ENCODE measurements at regions not wholly inside any gene's neighbourhood (a gene's known extent, or its start where the extent isn't known, plus 50 kb on each side); places are given as distances from the start of the nearest gene placed in this dataset.
A peak's percentile ranks its signal among the peaks of the same experiment; 100 is the strongest.
"Not testable (repeated sequence)": the region's sequence is repeated elsewhere in the genome, so short reads cannot be mapped to it uniquely, and the experiment has no call there.

- no peak for DNase-seq (ENCODE audit: insufficient read length, low spot score)
- FAIRE-seq: no peak
- TF ChIP-seq POU2F2 (IDR thresholded peaks at IDR 0.05; ENCODE audit: low read depth, low read length) (no peak), TAF1 (IDR thresholded peaks at IDR 0.05; ENCODE audit: low read depth, low read length) (no peak), PAX5 (IDR thresholded peaks at IDR 0.05; ENCODE audit: insufficient read depth, low read length, severe bottlenecking) (no peak)
Measured at GRCh38 chrX:40880712-40881111, 145.4 kb upstream of the MED14 start.

DNA sequence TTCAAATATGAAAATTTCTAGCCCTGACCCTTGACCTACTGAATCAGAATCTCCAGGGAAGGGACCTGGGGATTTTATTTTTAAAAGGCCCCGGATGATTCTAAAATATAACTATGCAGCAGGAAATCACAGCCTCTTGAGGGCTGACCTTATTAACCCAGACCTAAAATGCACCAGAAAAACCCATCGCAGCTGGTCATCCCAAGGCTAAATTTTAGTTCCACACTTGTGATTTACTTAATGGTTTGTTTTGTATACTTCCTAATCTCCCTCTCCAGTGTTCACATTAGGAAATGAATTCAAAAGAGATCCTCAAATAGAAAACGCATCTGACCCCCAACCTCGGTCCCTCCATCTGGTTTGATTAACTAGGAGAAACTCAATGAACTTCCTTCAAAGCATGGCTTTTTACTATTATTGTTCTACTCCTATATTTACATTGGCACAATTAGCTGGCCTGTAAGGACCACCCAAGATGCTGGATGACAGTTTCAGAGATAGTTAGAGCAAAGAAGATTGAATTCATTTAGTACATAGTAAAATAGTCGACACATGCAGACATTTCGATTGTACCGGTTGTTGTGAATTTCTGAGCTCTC is 147.8 kb upstream of the MED14 start:
- DNase-seq (ENCODE audit: insufficient read length, low spot score) (no peak), FAIRE-seq (no peak)
- TF ChIP-seq PAX5 (IDR thresholded peaks at IDR 0.05; ENCODE audit: insufficient read depth, low read length, severe bottlenecking): no peak

DNA sequence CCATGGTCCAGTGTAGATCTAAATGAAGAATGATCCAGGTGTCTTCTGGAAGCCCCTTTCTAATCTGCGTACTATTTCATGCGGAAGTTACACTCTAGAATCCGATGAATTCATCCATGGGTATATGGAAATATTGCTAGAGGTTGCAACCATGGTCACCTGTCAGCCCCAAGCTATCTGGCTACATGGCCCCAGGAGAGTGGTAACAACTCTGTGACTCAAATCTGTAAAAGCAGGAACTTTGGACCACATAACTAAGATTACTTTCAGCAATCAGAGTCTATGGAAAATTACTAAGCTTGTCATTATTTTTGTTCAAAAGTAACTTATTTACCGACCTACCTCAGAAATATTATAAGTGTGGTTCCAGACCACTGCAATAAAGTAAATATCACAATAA is 150.6 kb upstream of the MED14 start:
- FAIRE-seq: no peak
- TF ChIP-seq POU2F2 (IDR thresholded peaks at IDR 0.05; ENCODE audit: low read depth, low read length) (no peak), SPI1 (IDR thresholded peaks at IDR 0.05; ENCODE audit: low read depth, low read length) (no peak), PAX5 (IDR thresholded peaks at IDR 0.05; ENCODE audit: insufficient read depth, low read length, severe bottlenecking) (no peak), TAF1 (IDR thresholded peaks at IDR 0.05; ENCODE audit: low read depth, low read length) (no peak), POLR2A (IDR thresholded peaks at IDR 0.05; ENCODE audit: low read depth, low read length) (no peak), POLR2AphosphoS5 (IDR thresholded peaks at IDR 0.05; ENCODE audit: low read depth, low read length) (no peak)
- no peak for DNase-seq (ENCODE audit: insufficient read length, low spot score)

DNA sequence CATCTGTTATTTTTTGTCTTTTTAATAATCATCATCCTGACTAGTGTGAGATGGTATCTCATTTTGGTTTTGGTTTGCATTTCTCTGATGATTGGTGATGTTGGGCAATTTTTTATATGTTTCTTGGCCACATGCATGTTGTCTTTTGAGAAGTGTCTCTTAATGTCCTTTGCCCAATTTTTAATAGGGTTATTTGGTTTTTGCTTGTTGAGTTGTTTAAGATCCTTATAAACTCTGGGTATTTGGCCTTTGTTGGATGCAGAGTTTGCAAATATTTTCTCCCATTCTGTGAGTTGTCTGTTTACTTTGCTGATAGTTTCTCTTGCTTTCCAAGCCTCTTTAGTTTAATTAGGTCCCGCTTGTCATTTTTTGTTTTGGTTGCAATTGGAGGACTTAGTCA is 152.1 kb upstream of the MED14 start:
- DNase-seq (ENCODE audit: insufficient read length, low spot score) (no peak), FAIRE-seq (no peak)
- TF ChIP-seq TAF1 (IDR thresholded peaks at IDR 0.05; ENCODE audit: low read depth, low read length) (no peak), POU2F2 (IDR thresholded peaks at IDR 0.05; ENCODE audit: low read depth, low read length) (no peak), POLR2AphosphoS5 (IDR thresholded peaks at IDR 0.05; ENCODE audit: low read depth, low read length) (no peak), SPI1 (IDR thresholded peaks at IDR 0.05; ENCODE audit: low read depth, low read length) (no peak), POLR2A (IDR thresholded peaks at IDR 0.05; ENCODE audit: low read depth, low read length) (no peak), PAX5 (IDR thresholded peaks at IDR 0.05; ENCODE audit: insufficient read depth, low read length, severe bottlenecking) (no peak)

DNA sequence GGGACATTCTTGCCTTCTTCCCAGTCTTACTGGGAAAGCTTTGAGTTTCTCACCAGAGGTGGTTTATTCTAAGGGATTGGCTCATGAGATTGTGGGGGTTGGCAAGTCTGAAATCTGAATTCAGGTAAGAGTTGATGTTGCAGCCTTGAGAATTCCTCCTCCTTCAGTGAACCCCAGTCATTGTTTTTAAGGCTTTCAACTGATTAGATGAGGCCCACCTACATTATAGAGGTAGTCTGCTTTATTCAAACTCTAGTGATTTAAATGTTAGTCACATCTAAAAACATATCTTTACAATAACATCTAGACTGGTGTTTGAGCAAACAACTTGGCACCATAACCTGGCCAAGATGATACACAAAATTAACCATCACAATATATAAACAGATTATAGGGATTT is 156.5 kb upstream of the MED14 start:
- TF ChIP-seq PAX5 (IDR thresholded peaks at IDR 0.05; ENCODE audit: insufficient read depth, low read length, severe bottlenecking) (no peak), SPI1 (IDR thresholded peaks at IDR 0.05; ENCODE audit: low read depth, low read length) (no peak), POLR2AphosphoS5 (IDR thresholded peaks at IDR 0.05; ENCODE audit: low read depth, low read length) (no peak), POLR2A (IDR thresholded peaks at IDR 0.05; ENCODE audit: low read depth, low read length) (no peak), TAF1 (IDR thresholded peaks at IDR 0.05; ENCODE audit: low read depth, low read length) (no peak), POU2F2 (IDR thresholded peaks at IDR 0.05; ENCODE audit: low read depth, low read length) (no peak)
- no peak for FAIRE-seq
- no peak for DNase-seq (ENCODE audit: insufficient read length, low spot score)

GRCh38 chrX:40893251-40893910 is 158.0 kb upstream of the MED14 start:
- TF ChIP-seq POLR2A (IDR thresholded peaks at IDR 0.05; ENCODE audit: low read depth, low read length) (no peak), SPI1 (IDR thresholded peaks at IDR 0.05; ENCODE audit: low read depth, low read length) (no peak), POLR2AphosphoS5 (IDR thresholded peaks at IDR 0.05; ENCODE audit: low read depth, low read length) (no peak), TAF1 (IDR thresholded peaks at IDR 0.05; ENCODE audit: low read depth, low read length) (no peak), PAX5 (IDR thresholded peaks at IDR 0.05; ENCODE audit: insufficient read depth, low read length, severe bottlenecking) (no peak), POU2F2 (IDR thresholded peaks at IDR 0.05; ENCODE audit: low read depth, low read length) (no peak)
- FAIRE-seq (peak; percentile 71), DNase-seq (ENCODE audit: insufficient read length, low spot score) (no peak)

- no peak for FAIRE-seq
- TF ChIP-seq POLR2AphosphoS5 (IDR thresholded peaks at IDR 0.05; ENCODE audit: low read depth, low read length) (no peak), POU2F2 (IDR thresholded peaks at IDR 0.05; ENCODE audit: low read depth, low read length) (no peak), PAX5 (IDR thresholded peaks at IDR 0.05; ENCODE audit: insufficient read depth, low read length, severe bottlenecking) (no peak), TAF1 (IDR thresholded peaks at IDR 0.05; ENCODE audit: low read depth, low read length) (no peak), SPI1 (IDR thresholded peaks at IDR 0.05; ENCODE audit: low read depth, low read length) (no peak), POLR2A (IDR thresholded peaks at IDR 0.05; ENCODE audit: low read depth, low read length) (no peak)
- DNase-seq (ENCODE audit: insufficient read length, low spot score): no peak
Measured at GRCh38 chrX:40895246-40895645, 159.9 kb upstream of the MED14 start.

GRCh38 chrX:40897718-40898270 is 162.5 kb upstream of the MED14 start:
- FAIRE-seq (peak; percentile 13), DNase-seq (ENCODE audit: insufficient read length, low spot score) (no peak)
- TF ChIP-seq PAX5 (IDR thresholded peaks at IDR 0.05; ENCODE audit: insufficient read depth, low read length, severe bottlenecking) (no peak), SPI1 (IDR thresholded peaks at IDR 0.05; ENCODE audit: low read depth, low read length) (no peak), POU2F2 (IDR thresholded peaks at IDR 0.05; ENCODE audit: low read depth, low read length) (no peak), POLR2A (IDR thresholded peaks at IDR 0.05; ENCODE audit: low read depth, low read length) (no peak), TAF1 (IDR thresholded peaks at IDR 0.05; ENCODE audit: low read depth, low read length) (no peak), POLR2AphosphoS5 (IDR thresholded peaks at IDR 0.05; ENCODE audit: low read depth, low read length) (no peak)

GRCh38 chrX:40904739-40905138 is 169.4 kb upstream of the MED14 start:
- not testable (repeated sequence) for FAIRE-seq; DNase-seq (ENCODE audit: insufficient read length, low spot score)

DNA sequence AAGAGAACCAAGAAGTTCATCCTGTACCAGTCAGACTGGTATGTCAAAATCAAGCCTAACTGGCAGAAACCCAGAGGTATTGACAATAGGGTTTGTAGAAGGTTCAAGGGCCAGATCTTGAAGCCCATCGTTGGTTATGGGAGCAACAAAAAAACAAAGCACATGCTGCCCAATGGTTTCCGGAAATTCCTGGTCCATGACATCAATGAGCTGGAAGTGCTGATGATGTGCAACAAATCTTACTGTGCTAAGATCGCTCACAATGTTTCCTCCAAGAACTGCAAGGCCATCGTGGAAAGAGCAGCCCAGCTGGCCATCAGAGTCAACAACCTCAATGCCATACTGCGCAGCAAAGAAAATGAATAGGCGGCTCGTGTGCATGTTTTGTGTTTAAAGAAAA is 172.7 kb upstream of the MED14 start:
- FAIRE-seq (no peak), DNase-seq (ENCODE audit: insufficient read length, low spot score) (no peak)

More for the DNA sequence above, 172.7 kb upstream of the MED14 start:
- TF ChIP-seq POLR2A (IDR thresholded peaks at IDR 0.05; ENCODE audit: low read depth, low read length) (no peak), SPI1 (IDR thresholded peaks at IDR 0.05; ENCODE audit: low read depth, low read length) (no peak), POLR2AphosphoS5 (IDR thresholded peaks at IDR 0.05; ENCODE audit: low read depth, low read length) (no peak), POU2F2 (IDR thresholded peaks at IDR 0.05; ENCODE audit: low read depth, low read length) (no peak), PAX5 (IDR thresholded peaks at IDR 0.05; ENCODE audit: insufficient read depth, low read length, severe bottlenecking) (no peak), TAF1 (IDR thresholded peaks at IDR 0.05; ENCODE audit: low read depth, low read length) (no peak)
